ENCODE measurements at regions not wholly inside any gene's neighbourhood (a gene's known extent, or its start where the extent isn't known, plus 50 kb on each side); places are given as distances from the start of the nearest gene placed in this dataset.
"Not testable (repeated sequence)": the region's sequence is repeated elsewhere in the genome, so short reads cannot be mapped to it uniquely, and the experiment has no call there.

DNA sequence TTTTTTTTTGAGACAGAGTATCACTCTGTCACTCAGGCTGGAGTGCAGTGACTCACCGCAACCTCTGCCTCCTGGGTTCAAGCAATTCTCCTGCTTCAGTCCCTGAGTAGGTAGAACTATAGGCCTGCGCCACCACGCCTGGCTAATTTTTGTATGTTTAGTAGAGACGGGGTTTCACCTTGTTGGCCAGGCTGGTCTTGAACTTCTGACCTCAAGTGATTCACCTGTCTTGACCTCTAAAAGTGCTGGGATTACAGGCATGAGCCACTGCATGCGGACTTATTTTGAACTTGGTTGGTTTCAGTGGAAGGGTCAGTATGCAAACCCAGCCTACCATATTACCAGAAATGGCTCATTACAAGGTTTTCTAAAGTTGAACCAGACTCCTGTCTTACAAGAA, 61.6 kb upstream of the GBA3 start:
- not testable (repeated sequence) for DNase-seq

DNA sequence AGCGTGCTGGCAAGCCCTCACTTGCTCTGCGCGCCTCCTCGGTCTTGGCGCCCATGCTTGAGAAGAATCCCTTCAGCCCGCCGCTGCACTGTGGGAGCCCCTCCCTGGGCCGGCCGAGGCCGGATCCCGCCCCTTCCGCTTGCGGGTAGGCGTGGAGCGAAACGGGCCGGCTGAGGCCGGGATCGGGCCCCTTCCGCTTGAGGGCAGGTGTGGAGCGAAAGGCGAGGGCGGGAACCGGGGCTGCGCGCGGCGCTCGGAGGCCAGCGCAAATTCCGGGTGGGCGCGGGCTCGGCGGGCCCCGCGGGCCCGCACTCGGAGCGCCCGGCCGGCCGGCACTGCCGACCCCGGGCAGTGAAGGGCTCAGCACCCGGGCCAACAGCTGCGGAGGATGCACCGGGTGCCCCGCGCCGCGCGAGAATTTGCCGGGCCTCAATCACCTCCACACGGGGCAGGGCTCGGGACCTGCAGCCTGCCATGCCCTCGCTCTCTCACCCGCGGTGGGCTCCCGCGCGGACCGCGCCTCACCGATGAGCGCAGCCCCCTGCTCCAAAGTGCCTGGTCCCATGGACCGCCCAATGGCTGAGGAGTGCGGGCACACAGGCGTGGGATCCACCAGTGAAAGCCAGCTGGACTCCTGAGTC, 58.1 kb upstream of the GBA3 start:
- DNase-seq = no peak

- DNase-seq = not testable (repeated sequence)
Measured at GRCh38 chr4:22635182-22635549, 57.6 kb upstream of the GBA3 start.

GRCh38 chr4:22635692-22636091, 57.0 kb upstream of the GBA3 start:
- DNase-seq = no peak

DNA sequence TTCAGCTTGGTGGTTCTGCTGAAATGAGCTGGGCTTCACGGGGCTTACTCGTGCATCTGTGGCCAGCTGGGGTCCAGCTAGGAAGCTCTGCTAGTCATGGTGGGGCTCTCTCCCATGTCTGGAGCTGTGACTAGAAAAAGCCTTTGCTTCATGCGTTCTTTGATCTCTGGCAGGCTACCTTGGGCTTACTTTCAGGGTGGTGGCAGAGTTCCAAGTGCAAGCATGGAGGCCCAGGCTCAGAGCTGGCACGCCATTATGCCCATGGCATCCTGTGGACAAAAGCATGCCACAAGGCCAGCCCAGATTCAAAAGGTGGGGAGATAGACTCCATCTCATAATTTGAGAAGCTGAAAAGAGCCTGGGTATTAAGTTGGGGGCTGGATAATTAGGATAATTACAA, 55.4 kb upstream of the GBA3 start:
- DNase-seq = no peak
